IMR-90 (cell line): ENCODE measurements at regions not wholly inside any gene's neighbourhood (a gene's known extent, or its start where the extent isn't known, plus 50 kb on each side); places are given as distances from the start of the nearest gene placed in this dataset.

Source experiments
- ATAC-seq: fragments of 200-7000 bp; cut with Tn5 transposase; 2 replicates; pipeline ENCODE4 v1.9.1; 2020; ENCODE audit warnings: low read depth, mild to moderate bottlenecking, moderate library complexity
- BruUV-seq: library from RNA; stranded (reverse); fragments of 400-500 nt; replicated peaks from 2 replicates; lab custom pipeline; 2021; lab: Mats Ljungman, UMichigan
- CTCF ChIA-PET: fragments of 300-600 bp; formaldehyde crosslinking; extraction: SDS; loops from one replicate; lab custom pipeline; 2021; ENCODE audit warnings: antibody characterized with exemption; lab: Yijun Ruan, JAX
- POLR2A ChIA-PET: fragments of 300-600 bp; sonication (Branson Sonifier 250); formaldehyde crosslinking; loops from one replicate; lab custom pipeline; 2022; ENCODE audit warnings: antibody characterized with exemption; ENCODE audit not compliant: unreplicated experiment; lab: Charles Lee
- DNase-seq: peaks from one replicate; pipeline ENCODE4 v3.0.0; 2013
- H2AFZ ChIP-seq: replicated peaks from 2 replicates; pipeline ENCODE3; 2013; ENCODE audit warnings: low read length, mild to moderate bottlenecking; ENCODE audit not compliant: poor library complexity
- H2AK5ac ChIP-seq: 2 replicates; pipeline ENCODE4 v1.6.1; 2013; ENCODE audit warnings: low read depth, low read length, inconsistent platforms
- H2AK9ac ChIP-seq: replicated peaks from 2 replicates; pipeline ENCODE3; 2013; ENCODE audit warnings: mild to moderate bottlenecking, low read depth, low read length, moderate library complexity; ENCODE audit not compliant: poor library complexity
- H2BK120ac ChIP-seq: 2 replicates; pipeline ENCODE4 v1.6.1; 2013; ENCODE audit warnings: low read depth, low read length, inconsistent platforms
- H2BK15ac ChIP-seq: 3 replicates; pipeline ENCODE4 v1.6.1; 2013; ENCODE audit warnings: low read depth, low read length, inconsistent platforms
- H2BK20ac ChIP-seq: 2 replicates; pipeline ENCODE4 v1.6.1; 2013; ENCODE audit warnings: low read depth, mild to moderate bottlenecking, inconsistent platforms, low read length, moderate library complexity
- H2BK5ac ChIP-seq: 2 replicates; pipeline ENCODE4 v1.6.1; 2013; ENCODE audit warnings: mild to moderate bottlenecking, low read depth, low read length, inconsistent platforms; ENCODE audit not compliant: poor library complexity, severe bottlenecking
- H3K14ac ChIP-seq: replicated peaks from 2 replicates; pipeline ENCODE4 v1.6.1; 2013; ENCODE audit warnings: low read depth, low read length, inconsistent platforms
- H3K18ac ChIP-seq: 2 replicates; pipeline ENCODE4 v1.6.1; 2013; ENCODE audit warnings: low read depth, low read length, control low read depth
- H3K23ac ChIP-seq: 2 replicates; pipeline ENCODE4 v1.6.1; 2013; ENCODE audit warnings: low read depth, low read length, inconsistent platforms
- H3K27ac ChIP-seq: 2 replicates; pipeline ENCODE4 v1.5.1; 2013; ENCODE audit warnings: mild to moderate bottlenecking, control low read depth, low read length; ENCODE audit not compliant: insufficient read depth
- H3K27me3 ChIP-seq: 2 replicates; pipeline ENCODE4 v1.6.1; 2013; ENCODE audit warnings: low read length; ENCODE audit not compliant: control insufficient read depth, insufficient read depth
- H3K36me3 ChIP-seq: 2 replicates; pipeline ENCODE4 v1.6.1; 2013; ENCODE audit warnings: low read length, mixed read lengths; ENCODE audit not compliant: control insufficient read depth, insufficient read depth
- H3K4ac ChIP-seq: 2 replicates; pipeline ENCODE4 v1.6.1; 2013; ENCODE audit warnings: low read depth, low read length, inconsistent platforms
- H3K4me1 ChIP-seq: 2 replicates; pipeline ENCODE4 v1.6.1; 2013; ENCODE audit warnings: low read length, mixed read lengths; ENCODE audit not compliant: control insufficient read depth, insufficient read depth
- H3K4me2 ChIP-seq: 2 replicates; pipeline ENCODE4 v1.6.1; 2013; ENCODE audit warnings: low read depth, mild to moderate bottlenecking, control low read depth, low read length, moderate library complexity
- H3K4me3 ChIP-seq: 2 replicates; pipeline ENCODE4 v1.5.1; 2013; ENCODE audit warnings: low read depth, mild to moderate bottlenecking, control low read depth, low read length, moderate library complexity; ENCODE audit not compliant: insufficient read depth
- H3K56ac ChIP-seq: 2 replicates; pipeline ENCODE4 v1.6.1; 2013; ENCODE audit warnings: low read length, inconsistent platforms; ENCODE audit not compliant: insufficient read depth; ENCODE audit errors: extremely low read depth
- H3K79me1 ChIP-seq, 2 experiments: 2 replicates each; pipeline ENCODE4 v1.6.1; 2013; ENCODE audit warnings: low read length in 2 of 2, inconsistent platforms in 1 of 2, low read depth in 1 of 2
- H3K9ac ChIP-seq: 2 replicates; pipeline ENCODE4 v1.6.1; 2013; ENCODE audit warnings: low read depth, low read length, control low read depth
- H3K9me1 ChIP-seq: 2 replicates; pipeline ENCODE4 v1.6.1; 2013; ENCODE audit warnings: low read length, inconsistent platforms; ENCODE audit not compliant: insufficient read depth
- H3K9me3 ChIP-seq: 2 replicates; pipeline ENCODE4 v1.6.1; 2013; ENCODE audit warnings: low read length; ENCODE audit not compliant: control insufficient read depth, insufficient read depth
- H4K20me1 ChIP-seq: 2 replicates; pipeline ENCODE4 v1.6.1; 2013; ENCODE audit warnings: low read length, inconsistent platforms; ENCODE audit not compliant: insufficient read depth
- H4K5ac ChIP-seq: 2 replicates; pipeline ENCODE4 v1.6.1; 2013; ENCODE audit warnings: mild to moderate bottlenecking, low read depth, low read length, control low read depth
- H4K8ac ChIP-seq, 2 experiments: 2 replicates each; pipeline ENCODE4 v1.6.1; 2013; ENCODE audit warnings: low read depth in 2 of 2, low read length in 2 of 2, control low read depth in 1 of 2, inconsistent platforms in 1 of 2
- H4K91ac ChIP-seq: 2 replicates; pipeline ENCODE4 v1.6.1; 2013; ENCODE audit warnings: low read depth, low read length, inconsistent platforms; ENCODE audit not compliant: insufficient read depth
- CHD1 ChIP-seq: IDR thresholded peaks from 2 replicates; pipeline ENCODE4 v1.6.1; 2012; ENCODE audit warnings: low read depth, low read length, improper control_type of control experiment
- MAFK ChIP-seq: IDR thresholded peaks from 2 replicates; pipeline ENCODE4 v1.6.1; 2012; ENCODE audit warnings: low read depth, low read length, improper control_type of control experiment
- MXI1 ChIP-seq: IDR thresholded peaks from 2 replicates; pipeline ENCODE4 v1.6.1; 2012; ENCODE audit warnings: low read depth, mild to moderate bottlenecking, low read length, moderate library complexity, borderline replicate concordance
- POLR2A ChIP-seq: IDR thresholded peaks from 2 replicates; pipeline ENCODE4 v1.6.1; 2012; ENCODE audit warnings: mild to moderate bottlenecking, low read depth, low read length
- SMC3 ChIP-seq: fragments of 150-350 bp; IDR thresholded peaks from 2 replicates; pipeline ENCODE4 v1.6.1; 2016; ENCODE audit warnings: low read depth, mild to moderate bottlenecking, antibody characterized with exemption, low read length, moderate library complexity
- dilution Hi-C: fragments of 300-500 bp; cut with HindIII; formaldehyde crosslinking; loops from one replicate; pipeline ENCODE4 v1.14.3; 2018; ENCODE audit warnings: low sequenced_read_pairs; ENCODE audit not compliant: unreplicated experiment
- in situ Hi-C: fragments of 300-500 bp; cut with MboI; formaldehyde crosslinking; loops from 3 replicates; pipeline ENCODE4 v1.14.3; 2019; ENCODE audit warnings: low sequenced_read_pairs, inconsistent platforms, mixed read lengths
- intact Hi-C: fragments of 100-400 bp; cut with micrococcal nuclease; formaldehyde crosslinking; loops from 2 replicates; pipeline ENCODE4 v1.10.0; 2022
- TF ChIP-seq, protein P1 (sequence below): conservative IDR thresholded peaks from 2 replicates; pipeline ENCODE4 v1.5.1; 2012; ENCODE audit warnings: mild to moderate bottlenecking, low read depth, low read length, improper control_type of control experiment
- TF ChIP-seq, protein P2 (sequence below): fragments of 150-350 bp; IDR thresholded peaks from 2 replicates; pipeline ENCODE4 v1.6.1; 2017; ENCODE audit warnings: mild to moderate bottlenecking, antibody characterized with exemption, low read length, low read depth

DNA sequence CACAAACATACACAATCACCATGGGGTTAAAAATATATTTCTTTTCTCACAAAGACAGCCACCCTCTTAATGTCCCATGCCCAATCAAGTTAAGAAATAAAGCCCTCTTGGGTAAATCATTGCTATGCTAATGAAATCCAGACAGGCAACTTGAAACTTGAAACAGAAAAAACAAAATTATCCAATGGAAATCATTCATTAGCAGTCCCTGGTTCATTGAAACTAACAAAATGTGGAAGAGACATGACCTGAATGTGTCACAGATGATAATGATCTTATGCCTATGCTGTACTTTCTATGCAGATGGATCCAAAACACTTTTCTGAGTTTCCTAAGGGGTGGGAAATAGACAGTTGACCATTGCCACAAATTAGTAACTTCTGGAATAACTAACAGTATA lies 983.7 kb downstream of the MCTP2 start:
- BruUV-seq: no TSS peak
- Histone ChIP-seq H3K4me3 (no peak overlapping the region), H3K9ac (no peak overlapping the region), H2BK15ac (no peak overlapping the region), H3K56ac (no peak overlapping the region), H2BK20ac (no peak overlapping the region), H4K20me1 (no peaks in the 10 kb centered on the region), H3K9me3 (no peaks in the 10 kb centered on the region), H4K91ac (no peak overlapping the region), H3K18ac (no peak overlapping the region), H3K79me1 (no peaks in the 10 kb centered on the region), H2AK9ac (no peak overlapping the region), H4K8ac (no peak overlapping the region), H3K14ac (no peak overlapping the region), H2BK5ac (no peak overlapping the region), H3K27ac (no peak overlapping the region), H2AK5ac (no peak overlapping the region), H4K5ac (no peak overlapping the region), H3K27me3 (no peaks in the 10 kb centered on the region; the same call in 1 of the 2 replicates), H2AFZ (no peak overlapping the region), H3K4me2 (no peak overlapping the region), H3K4ac (no peak overlapping the region), H3K23ac (no peak overlapping the region), H3K9me1 (no peaks in the 10 kb centered on the region), H2BK120ac (no peak overlapping the region), H3K36me3 (no peaks in the 10 kb centered on the region), H3K4me1 (no peaks in the 10 kb centered on the region)
- CTCF ChIA-PET: no interaction called here
- no peak for TF ChIP-seq MAFK
- no peak for TF ChIP-seq CHD1
- no peak for TF ChIP-seq SMC3
- TF ChIP-seq, protein P1, sequence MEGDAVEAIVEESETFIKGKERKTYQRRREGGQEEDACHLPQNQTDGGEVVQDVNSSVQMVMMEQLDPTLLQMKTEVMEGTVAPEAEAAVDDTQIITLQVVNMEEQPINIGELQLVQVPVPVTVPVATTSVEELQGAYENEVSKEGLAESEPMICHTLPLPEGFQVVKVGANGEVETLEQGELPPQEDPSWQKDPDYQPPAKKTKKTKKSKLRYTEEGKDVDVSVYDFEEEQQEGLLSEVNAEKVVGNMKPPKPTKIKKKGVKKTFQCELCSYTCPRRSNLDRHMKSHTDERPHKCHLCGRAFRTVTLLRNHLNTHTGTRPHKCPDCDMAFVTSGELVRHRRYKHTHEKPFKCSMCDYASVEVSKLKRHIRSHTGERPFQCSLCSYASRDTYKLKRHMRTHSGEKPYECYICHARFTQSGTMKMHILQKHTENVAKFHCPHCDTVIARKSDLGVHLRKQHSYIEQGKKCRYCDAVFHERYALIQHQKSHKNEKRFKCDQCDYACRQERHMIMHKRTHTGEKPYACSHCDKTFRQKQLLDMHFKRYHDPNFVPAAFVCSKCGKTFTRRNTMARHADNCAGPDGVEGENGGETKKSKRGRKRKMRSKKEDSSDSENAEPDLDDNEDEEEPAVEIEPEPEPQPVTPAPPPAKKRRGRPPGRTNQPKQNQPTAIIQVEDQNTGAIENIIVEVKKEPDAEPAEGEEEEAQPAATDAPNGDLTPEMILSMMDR: no peak
- no peak for TF ChIP-seq MXI1
- TF ChIP-seq, protein P2, sequence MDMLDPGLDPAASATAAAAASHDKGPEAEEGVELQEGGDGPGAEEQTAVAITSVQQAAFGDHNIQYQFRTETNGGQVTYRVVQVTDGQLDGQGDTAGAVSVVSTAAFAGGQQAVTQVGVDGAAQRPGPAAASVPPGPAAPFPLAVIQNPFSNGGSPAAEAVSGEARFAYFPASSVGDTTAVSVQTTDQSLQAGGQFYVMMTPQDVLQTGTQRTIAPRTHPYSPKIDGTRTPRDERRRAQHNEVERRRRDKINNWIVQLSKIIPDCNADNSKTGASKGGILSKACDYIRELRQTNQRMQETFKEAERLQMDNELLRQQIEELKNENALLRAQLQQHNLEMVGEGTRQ: no peak
- TF ChIP-seq POLR2A: no peak
- intact Hi-C loops (no loop called here), dilution Hi-C loops (no loop called here), in situ Hi-C loops (no loop called here)
- DNase-seq: no peak
- POLR2A ChIA-PET: no interaction called here
- no peak for ATAC-seq
